ENCODE measurements at regions not wholly inside any gene's neighbourhood (a gene's known extent, or its start where the extent isn't known, plus 50 kb on each side); places are given as distances from the start of the nearest gene placed in this dataset.

DNA sequence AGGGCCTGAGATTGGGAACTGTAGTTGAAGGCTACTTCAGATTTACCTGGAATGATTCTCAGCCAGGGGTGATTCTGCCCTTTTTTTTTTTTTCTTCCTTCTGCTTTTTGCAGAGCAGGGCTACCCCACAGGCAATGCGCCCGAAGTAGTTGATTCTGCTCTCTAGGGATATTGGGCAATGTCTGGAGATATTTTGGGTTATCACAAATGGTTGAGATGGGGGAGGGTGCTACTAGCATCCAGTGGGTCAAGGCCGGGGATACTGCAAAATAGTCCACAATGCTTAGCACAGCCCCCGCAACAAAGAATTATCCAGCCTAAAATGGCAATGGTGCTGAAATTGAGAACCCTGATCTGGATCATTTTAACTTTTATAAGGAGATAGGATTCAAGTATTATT, 71.2 kb upstream of the ZMYND8 start:
- no peaks in the 10 kb centered on the region for H3K27me3 Mint-ChIP-seq (ENCODE audit: low read depth)
- H3K36me3 Mint-ChIP-seq (ENCODE audit: low read depth), result peaks cover 1% of the 10 kb centered on the region
- TF ChIP-seq, protein P1, sequence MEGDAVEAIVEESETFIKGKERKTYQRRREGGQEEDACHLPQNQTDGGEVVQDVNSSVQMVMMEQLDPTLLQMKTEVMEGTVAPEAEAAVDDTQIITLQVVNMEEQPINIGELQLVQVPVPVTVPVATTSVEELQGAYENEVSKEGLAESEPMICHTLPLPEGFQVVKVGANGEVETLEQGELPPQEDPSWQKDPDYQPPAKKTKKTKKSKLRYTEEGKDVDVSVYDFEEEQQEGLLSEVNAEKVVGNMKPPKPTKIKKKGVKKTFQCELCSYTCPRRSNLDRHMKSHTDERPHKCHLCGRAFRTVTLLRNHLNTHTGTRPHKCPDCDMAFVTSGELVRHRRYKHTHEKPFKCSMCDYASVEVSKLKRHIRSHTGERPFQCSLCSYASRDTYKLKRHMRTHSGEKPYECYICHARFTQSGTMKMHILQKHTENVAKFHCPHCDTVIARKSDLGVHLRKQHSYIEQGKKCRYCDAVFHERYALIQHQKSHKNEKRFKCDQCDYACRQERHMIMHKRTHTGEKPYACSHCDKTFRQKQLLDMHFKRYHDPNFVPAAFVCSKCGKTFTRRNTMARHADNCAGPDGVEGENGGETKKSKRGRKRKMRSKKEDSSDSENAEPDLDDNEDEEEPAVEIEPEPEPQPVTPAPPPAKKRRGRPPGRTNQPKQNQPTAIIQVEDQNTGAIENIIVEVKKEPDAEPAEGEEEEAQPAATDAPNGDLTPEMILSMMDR (IDR thresholded peaks at IDR 0.05), result no peak
- no peak overlapping the region for H3K27ac Mint-ChIP-seq (ENCODE audit: unreplicated experiment)
- H3K9me3 Mint-ChIP-seq (ENCODE audit: low read depth), result peaks cover 9% of the 10 kb centered on the region
- H3K4me1 Mint-ChIP-seq (ENCODE audit: low read depth), result peaks cover 7% of the 10 kb centered on the region
- DNase-seq (ENCODE audit: low spot score), result no peak
- H3K4me3 Mint-ChIP-seq (ENCODE audit: unreplicated experiment), result no peak overlapping the region

DNA sequence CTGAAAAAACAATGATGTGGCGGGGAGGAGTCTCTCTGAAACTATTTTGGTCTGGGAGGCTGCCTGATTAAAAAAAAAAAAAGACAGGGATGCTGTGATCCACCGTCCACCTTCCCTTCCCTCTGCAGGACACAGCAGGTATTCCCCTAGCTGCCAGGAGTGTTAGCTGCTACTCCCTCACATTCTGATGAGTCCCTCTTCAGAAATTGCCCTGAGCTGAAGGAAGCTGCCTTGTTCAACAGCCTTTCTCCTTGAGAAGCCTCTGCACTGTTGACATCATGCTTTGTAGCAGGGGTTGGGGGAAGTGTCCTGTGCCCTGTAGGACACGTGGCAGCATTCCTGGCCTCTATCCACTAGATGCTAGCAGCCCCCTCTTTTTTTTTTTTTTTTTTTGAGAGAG, 71.7 kb upstream of the ZMYND8 start:
- Mint-ChIP-seq H3K9me3 (ENCODE audit: low read depth) (peaks cover 9% of the 10 kb centered on the region), H3K4me1 (ENCODE audit: low read depth) (peaks cover 7% of the 10 kb centered on the region), H3K4me3 (ENCODE audit: unreplicated experiment) (no peak overlapping the region), H3K27me3 (ENCODE audit: low read depth) (no peaks in the 10 kb centered on the region), H3K36me3 (ENCODE audit: low read depth) (peaks cover 1% of the 10 kb centered on the region), H3K27ac (ENCODE audit: unreplicated experiment) (no peak overlapping the region)
- TF ChIP-seq, protein P1 (IDR thresholded peaks at IDR 0.05), result no peak
- no peak for DNase-seq (ENCODE audit: low spot score)

DNA sequence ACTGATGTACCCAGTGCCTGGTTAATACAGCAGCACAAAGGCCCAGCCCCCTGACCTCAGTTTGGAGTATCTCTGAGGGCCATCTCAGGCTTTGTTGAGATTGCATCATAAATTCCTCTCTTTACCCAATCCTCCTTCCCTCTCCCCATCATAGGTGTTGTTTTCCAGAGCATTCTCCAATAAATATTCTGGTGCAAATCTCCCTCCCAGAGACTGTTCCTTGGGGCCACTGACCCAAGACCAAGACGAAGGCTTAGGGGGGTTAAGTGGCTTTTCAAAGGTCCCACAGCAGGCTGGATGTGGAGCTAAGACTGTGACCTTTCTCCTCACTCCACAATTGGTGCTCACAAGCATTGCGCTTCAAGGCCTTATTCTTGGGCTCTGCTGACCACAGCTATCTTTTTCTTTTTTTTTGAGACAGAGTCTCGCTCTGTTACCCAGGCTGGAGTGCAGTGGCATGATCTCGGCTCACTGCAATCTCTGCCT, 72.4 kb upstream of the ZMYND8 start:
- H3K4me3 Mint-ChIP-seq (ENCODE audit: unreplicated experiment), result no peak overlapping the region
- no peak overlapping the region for H3K27ac Mint-ChIP-seq (ENCODE audit: unreplicated experiment)
- DNase-seq (ENCODE audit: low spot score), result no peak

GRCh38 chr20:47429409-47429808, 72.3 kb upstream of the NCOA3 start:
- TF ChIP-seq, protein P1 (IDR thresholded peaks at IDR 0.05), result no peak
- DNase-seq (ENCODE audit: low spot score), result no peak
- H3K27me3 Mint-ChIP-seq (ENCODE audit: low read depth), result no peaks in the 10 kb centered on the region
- H3K9me3 Mint-ChIP-seq (ENCODE audit: low read depth), result peaks cover 9% of the 10 kb centered on the region
- peaks cover 1% of the 10 kb centered on the region for H3K36me3 Mint-ChIP-seq (ENCODE audit: low read depth)
- H3K4me1 Mint-ChIP-seq (ENCODE audit: low read depth), result peaks cover 7% of the 10 kb centered on the region
- no peak overlapping the region for H3K27ac Mint-ChIP-seq (ENCODE audit: unreplicated experiment)
- no peak overlapping the region for H3K4me3 Mint-ChIP-seq (ENCODE audit: unreplicated experiment)

More for the DNA sequence above, 72.4 kb upstream of the ZMYND8 start:
- peaks cover 7% of the 10 kb centered on the region for H3K4me1 Mint-ChIP-seq (ENCODE audit: low read depth)
- peaks cover 9% of the 10 kb centered on the region for H3K9me3 Mint-ChIP-seq (ENCODE audit: low read depth)
- TF ChIP-seq, protein P1 (IDR thresholded peaks at IDR 0.05), result no peak
- no peaks in the 10 kb centered on the region for H3K27me3 Mint-ChIP-seq (ENCODE audit: low read depth)
- peaks cover 1% of the 10 kb centered on the region for H3K36me3 Mint-ChIP-seq (ENCODE audit: low read depth)

- Mint-ChIP-seq H3K4me1 (ENCODE audit: low read depth) (peaks cover 7% of the 10 kb centered on the region), H3K27ac (ENCODE audit: unreplicated experiment) (no peak overlapping the region), H3K36me3 (ENCODE audit: low read depth) (peaks cover 1% of the 10 kb centered on the region), H3K27me3 (ENCODE audit: low read depth) (no peaks in the 10 kb centered on the region), H3K9me3 (ENCODE audit: low read depth) (peaks cover 9% of the 10 kb centered on the region), H3K4me3 (ENCODE audit: unreplicated experiment) (no peak overlapping the region)
- TF ChIP-seq, protein P1 (IDR thresholded peaks at IDR 0.05), result no peak
- DNase-seq (ENCODE audit: low spot score), result no peak
Measured at GRCh38 chr20:47430862-47431588, 70.7 kb upstream of the NCOA3 start.

Measured in chondrocyte (in vitro differentiated cells).